NCI-H1105 treated with DMSO at 0.1 percent for 48 hours (cell line): ENCODE measurements at regions not wholly inside any gene's neighbourhood (a gene's known extent, or its start where the extent isn't known, plus 50 kb on each side); places are given as distances from the start of the nearest gene placed in this dataset.
"Not testable (repeated sequence)": the region's sequence is repeated elsewhere in the genome, so short reads cannot be mapped to it uniquely, and the experiment has no call there.

Source experiments
- DNase-seq: peaks from one replicate; lab custom pipeline; 2025; lab: John Stamatoyannopoulos, UW

GRCh38 chr13:70994191-70994590, 872.8 kb downstream of the DACH1 start:
- no peak for DNase-seq

- no peak for DNase-seq
Observed at GRCh38 chr13:70987043-70987442, 878.8 kb upstream of the KLHL1 start.

- no peak for DNase-seq
Observed at GRCh38 chr13:70985371-70985770, 877.1 kb upstream of the KLHL1 start.

GRCh38 chr13:70981219-70981618, 873.0 kb upstream of the KLHL1 start:
- DNase-seq: not testable (repeated sequence)

- DNase-seq: no peak
Observed at GRCh38 chr13:70969321-70969720, 861.1 kb upstream of the KLHL1 start.

- no peak for DNase-seq
Observed at GRCh38 chr13:70967564-70967963, 859.3 kb upstream of the KLHL1 start.

GRCh38 chr13:70964874-70965273, 856.6 kb upstream of the KLHL1 start:
- no peak for DNase-seq

GRCh38 chr13:70964124-70964523, 855.9 kb upstream of the KLHL1 start:
- DNase-seq: peak; percentile 43

GRCh38 chr13:70960841-70961443, 852.7 kb upstream of the KLHL1 start:
- peak; percentile 9 for DNase-seq

GRCh38 chr13:70959035-70959775, 851.0 kb upstream of the KLHL1 start:
- no peak for DNase-seq

GRCh38 chr13:70955887-70956286, 847.6 kb upstream of the KLHL1 start:
- no peak for DNase-seq

GRCh38 chr13:70950664-70951063, 842.4 kb upstream of the KLHL1 start:
- DNase-seq: no peak

- no peak for DNase-seq
Observed at GRCh38 chr13:70945506-70945905, 837.3 kb upstream of the KLHL1 start.

- no peak for DNase-seq
Observed at GRCh38 chr13:70941454-70941853, 833.2 kb upstream of the KLHL1 start.

GRCh38 chr13:70938462-70938861, 830.2 kb upstream of the KLHL1 start:
- DNase-seq: no peak

GRCh38 chr13:70932511-70932910, 824.3 kb upstream of the KLHL1 start:
- DNase-seq: no peak

GRCh38 chr13:70923863-70924752, 815.9 kb upstream of the KLHL1 start:
- no peak for DNase-seq

- DNase-seq: no peak
Observed at GRCh38 chr13:70911286-70911685, 803.0 kb upstream of the KLHL1 start.

GRCh38 chr13:70908795-70909194, 800.5 kb upstream of the KLHL1 start:
- DNase-seq: no peak

GRCh38 chr13:70905035-70905434, 796.8 kb upstream of the KLHL1 start:
- DNase-seq: peak; percentile 55

- no peak for DNase-seq
Observed at GRCh38 chr13:70896136-70896535, 787.9 kb upstream of the KLHL1 start.

- DNase-seq: no peak
Observed at GRCh38 chr13:70895599-70895998, 787.3 kb upstream of the KLHL1 start.

GRCh38 chr13:70894258-70894657, 786.0 kb upstream of the KLHL1 start:
- DNase-seq: no peak
